Epithelial cell of esophagus (primary cell): ENCODE measurements at regions not wholly inside any gene's neighbourhood (a gene's known extent, or its start where the extent isn't known, plus 50 kb on each side); places are given as distances from the start of the nearest gene placed in this dataset.
"Not testable (repeated sequence)": the region's sequence is repeated elsewhere in the genome, so short reads cannot be mapped to it uniquely, and the experiment has no call there.

Source experiments
- DNase-seq: peaks from one replicate; pipeline ENCODE4 v3.0.0; 2010; ENCODE audit warnings: low read depth
- H3K4me3 ChIP-seq: 2 replicates; pipeline ENCODE4 v1.5.1; 2011; ENCODE audit warnings: mild to moderate bottlenecking, low read length, control low read depth
- CTCF ChIP-seq: IDR thresholded peaks from 2 replicates; pipeline ENCODE4 v1.5.1; 2011; ENCODE audit warnings: low read depth, mild to moderate bottlenecking, low read length, control low read depth, inconsistent platforms; ENCODE audit not compliant: insufficient read depth; ENCODE audit errors: missing control alignments

- DNase-seq = no peak
- TF ChIP-seq CTCF = no peak
- no peak overlapping the region for H3K4me3 ChIP-seq
Observed at GRCh38 chr2:180799141-180799540, 181.3 kb upstream of the UBE2E3 start.

- H3K4me3 ChIP-seq = no peak overlapping the region
- TF ChIP-seq CTCF = no peak
- peak; percentile 27 for DNase-seq
Observed at GRCh38 chr2:180790891-180791290, 189.5 kb upstream of the UBE2E3 start.

- DNase-seq = peak; percentile 42
- TF ChIP-seq CTCF = no peak
- no peak overlapping the region for H3K4me3 ChIP-seq
Observed at GRCh38 chr2:180787330-180787729, 193.1 kb upstream of the UBE2E3 start.

GRCh38 chr2:180781276-180781675, 199.1 kb upstream of the UBE2E3 start:
- TF ChIP-seq CTCF = no peak
- DNase-seq = no peak
- no peak overlapping the region for H3K4me3 ChIP-seq

- no peak for DNase-seq
- H3K4me3 ChIP-seq = no peak overlapping the region
- no peak for TF ChIP-seq CTCF
Observed at GRCh38 chr2:180778291-180778690, 202.1 kb upstream of the UBE2E3 start.

GRCh38 chr2:180776921-180777320, 203.5 kb upstream of the UBE2E3 start:
- H3K4me3 ChIP-seq = no peak overlapping the region
- no peak for DNase-seq
- TF ChIP-seq CTCF = no peak

GRCh38 chr2:180775711-180776110, 204.7 kb upstream of the UBE2E3 start:
- DNase-seq = no peak
- TF ChIP-seq CTCF = no peak
- no peak overlapping the region for H3K4me3 ChIP-seq

- not testable (repeated sequence) for H3K4me3 ChIP-seq, DNase-seq
Observed at GRCh38 chr2:180765316-180765715, 215.1 kb upstream of the UBE2E3 start.
